ENCODE measurements at regions not wholly inside any gene's neighbourhood (a gene's known extent, or its start where the extent isn't known, plus 50 kb on each side); places are given as distances from the start of the nearest gene placed in this dataset.

DNA sequence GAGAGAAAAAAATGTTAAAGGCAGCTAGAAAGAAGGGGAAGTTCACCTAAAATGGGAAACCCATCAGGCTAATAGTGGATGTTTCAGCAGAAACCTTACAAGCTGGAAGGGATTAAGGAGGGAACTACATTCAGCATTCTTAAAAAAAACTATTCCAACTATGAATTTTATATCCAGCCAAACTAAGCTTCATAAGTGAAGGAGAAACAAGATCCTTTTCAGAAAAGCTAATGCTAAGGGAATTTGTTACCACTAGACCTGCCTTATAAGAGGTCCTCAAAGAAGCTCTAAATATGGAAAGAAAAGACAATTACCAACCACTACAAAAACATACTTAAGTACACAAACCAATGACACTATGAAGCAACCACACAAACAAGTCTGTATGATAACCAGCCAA lies 59.2 kb upstream of the SLC35F1 start:
- TF ChIP-seq, protein P1, sequence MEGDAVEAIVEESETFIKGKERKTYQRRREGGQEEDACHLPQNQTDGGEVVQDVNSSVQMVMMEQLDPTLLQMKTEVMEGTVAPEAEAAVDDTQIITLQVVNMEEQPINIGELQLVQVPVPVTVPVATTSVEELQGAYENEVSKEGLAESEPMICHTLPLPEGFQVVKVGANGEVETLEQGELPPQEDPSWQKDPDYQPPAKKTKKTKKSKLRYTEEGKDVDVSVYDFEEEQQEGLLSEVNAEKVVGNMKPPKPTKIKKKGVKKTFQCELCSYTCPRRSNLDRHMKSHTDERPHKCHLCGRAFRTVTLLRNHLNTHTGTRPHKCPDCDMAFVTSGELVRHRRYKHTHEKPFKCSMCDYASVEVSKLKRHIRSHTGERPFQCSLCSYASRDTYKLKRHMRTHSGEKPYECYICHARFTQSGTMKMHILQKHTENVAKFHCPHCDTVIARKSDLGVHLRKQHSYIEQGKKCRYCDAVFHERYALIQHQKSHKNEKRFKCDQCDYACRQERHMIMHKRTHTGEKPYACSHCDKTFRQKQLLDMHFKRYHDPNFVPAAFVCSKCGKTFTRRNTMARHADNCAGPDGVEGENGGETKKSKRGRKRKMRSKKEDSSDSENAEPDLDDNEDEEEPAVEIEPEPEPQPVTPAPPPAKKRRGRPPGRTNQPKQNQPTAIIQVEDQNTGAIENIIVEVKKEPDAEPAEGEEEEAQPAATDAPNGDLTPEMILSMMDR (IDR thresholded peaks at IDR 0.05 in 8 of 11, conservative IDR thresholded peaks at IDR 0.05 in 3 of 11) = no peak
- TF ChIP-seq POLR2A (IDR thresholded peaks at IDR 0.05) (no peak), POLR2AphosphoS5 (IDR thresholded peaks at IDR 0.05) (no peak)

Data from spleen (tissue), 7 donors.